ENCODE measurements at regions not wholly inside any gene's neighbourhood (a gene's known extent, or its start where the extent isn't known, plus 50 kb on each side); places are given as distances from the start of the nearest gene placed in this dataset.
"Not testable (repeated sequence)": the region's sequence is repeated elsewhere in the genome, so short reads cannot be mapped to it uniquely, and the experiment has no call there.

DNA sequence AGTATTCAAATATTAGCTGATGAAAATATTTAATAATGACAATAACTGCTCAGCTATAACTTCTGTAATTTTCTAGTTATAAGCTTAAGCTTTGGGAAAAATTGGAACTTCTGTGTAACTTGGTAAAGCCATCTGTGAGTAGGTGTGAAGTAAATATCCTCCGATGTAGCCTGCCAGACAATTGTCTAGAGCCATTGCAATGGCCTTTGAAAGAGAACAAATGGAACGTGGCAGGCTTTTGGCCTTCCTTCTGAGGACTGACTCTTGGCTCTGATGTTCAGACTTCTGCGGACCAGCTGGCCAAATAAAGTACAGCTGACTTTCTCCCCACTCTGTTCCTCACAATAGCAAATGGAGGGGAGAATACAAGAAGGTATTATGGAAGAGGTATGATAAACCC lies 203.4 kb upstream of the NMUR2 start:
- no peak for DNase-seq (ENCODE audit: low read depth)

DNA sequence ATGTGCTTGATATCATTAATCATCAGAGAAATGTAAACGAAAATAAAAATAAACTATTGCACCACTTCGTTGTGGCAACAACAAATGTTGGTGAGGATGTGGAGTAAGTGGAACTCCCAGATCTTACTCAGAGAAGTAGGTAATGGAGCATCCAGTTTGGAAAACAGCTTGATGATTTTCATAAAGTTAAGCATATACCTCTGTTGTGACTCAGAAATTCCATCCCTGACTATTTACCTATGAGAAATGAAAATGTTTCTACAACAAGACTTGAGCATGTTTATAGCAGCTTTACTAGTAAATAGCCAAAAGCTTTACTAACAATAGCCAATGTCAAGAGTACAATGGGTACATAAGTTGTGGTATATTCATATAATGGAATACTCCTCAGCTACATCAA lies 214.7 kb upstream of the NMUR2 start:
- DNase-seq (ENCODE audit: low read depth): no peak

DNA sequence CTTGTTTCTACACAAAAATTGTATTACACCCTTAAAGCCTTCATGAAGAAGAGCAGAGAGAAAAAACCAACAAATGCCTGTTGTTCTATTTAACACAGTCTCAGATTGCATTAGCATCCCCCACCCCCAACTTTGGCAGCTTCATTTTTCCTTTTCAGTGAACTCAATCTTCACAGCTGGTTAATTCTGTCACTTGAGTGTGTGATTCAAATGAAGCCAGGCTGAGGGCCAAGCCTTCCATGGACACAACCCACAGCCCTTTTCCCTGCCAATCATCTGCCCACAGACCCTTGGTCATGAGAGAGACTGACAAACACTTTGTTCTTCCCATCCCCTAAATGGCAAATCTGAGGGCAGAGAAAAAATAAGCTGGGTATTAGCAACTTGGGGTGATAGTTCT lies 217.5 kb upstream of the NMUR2 start:
- no peak for DNase-seq (ENCODE audit: low read depth)

DNA sequence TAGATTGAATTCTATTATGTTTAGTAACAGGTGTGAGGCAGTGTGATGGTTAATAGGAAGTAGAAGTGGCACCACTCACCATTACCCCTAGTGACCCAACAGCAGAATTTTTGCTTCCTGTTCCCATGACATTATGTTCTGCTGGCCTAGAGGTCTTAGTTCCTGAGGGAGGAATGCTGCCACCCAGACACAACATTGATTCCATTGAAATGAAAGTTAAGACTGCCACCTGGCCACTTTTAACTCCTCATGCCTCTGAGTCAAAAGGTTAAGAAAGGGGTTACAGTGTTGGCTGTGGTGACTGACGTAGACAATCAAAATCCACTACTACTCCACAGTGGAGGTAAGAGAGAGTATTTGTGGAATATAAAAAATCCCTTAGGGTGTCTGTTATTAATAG lies 218.9 kb upstream of the NMUR2 start:
- DNase-seq (ENCODE audit: low read depth): no peak

DNA sequence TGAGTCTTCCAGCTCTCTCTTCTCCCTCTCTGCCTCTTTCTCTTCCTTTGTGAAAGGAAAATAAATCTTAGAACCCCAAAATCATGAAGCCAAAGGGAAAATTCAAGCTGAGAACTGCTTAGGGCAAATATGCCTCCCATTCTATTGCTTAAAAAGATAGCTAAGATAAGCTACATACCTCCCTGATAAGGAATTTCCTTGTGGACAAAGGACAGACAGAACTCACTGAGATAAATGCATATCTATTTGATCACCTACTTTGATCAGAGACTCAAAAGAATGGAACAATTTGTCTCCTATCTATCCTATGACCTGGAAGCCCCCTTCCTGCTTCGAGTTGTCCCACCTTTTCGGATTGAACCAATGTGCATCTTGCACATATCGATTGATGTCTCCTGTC lies 220.6 kb upstream of the NMUR2 start:
- DNase-seq (ENCODE audit: low read depth): no peak

DNA sequence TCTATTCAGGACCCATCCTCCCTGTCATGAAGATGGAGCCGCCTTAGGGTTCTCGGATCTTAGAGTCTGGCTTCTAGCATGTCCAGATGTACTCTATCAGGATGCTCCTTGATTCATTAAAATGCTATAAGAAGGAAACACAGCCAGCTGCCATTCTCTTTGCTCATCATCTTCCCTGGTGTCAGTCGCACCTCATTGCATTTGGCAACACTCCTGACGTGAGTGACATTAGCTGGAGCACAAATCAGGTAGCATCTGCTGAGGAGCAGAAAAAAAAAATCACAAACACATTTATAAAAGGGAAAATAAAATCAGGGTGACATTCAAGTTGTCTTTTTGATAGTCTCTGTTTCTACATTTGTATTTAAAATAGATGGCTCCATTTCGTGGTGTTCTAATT lies 226.1 kb upstream of the NMUR2 start:
- DNase-seq (ENCODE audit: low read depth): no peak

DNA sequence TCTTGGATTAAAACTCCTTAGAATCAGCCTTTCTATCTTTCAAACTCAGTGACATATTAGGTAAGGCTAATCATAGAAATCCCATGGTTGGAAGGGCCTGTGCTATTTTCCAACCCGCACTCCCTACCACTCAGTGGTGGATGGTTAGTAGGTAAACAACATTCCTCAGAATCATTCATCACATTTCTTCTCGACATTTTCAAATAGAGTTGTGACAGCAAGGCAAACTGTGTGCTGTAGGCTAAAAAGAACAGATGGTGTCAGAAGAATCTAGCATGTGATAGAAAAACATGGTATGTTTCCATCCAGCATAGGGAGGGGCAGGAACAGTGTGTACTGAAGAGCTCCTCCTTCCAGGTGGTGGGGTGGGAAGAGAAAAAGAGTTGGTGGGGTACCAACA lies 227.3 kb upstream of the NMUR2 start:
- no peak for DNase-seq (ENCODE audit: low read depth)

DNA sequence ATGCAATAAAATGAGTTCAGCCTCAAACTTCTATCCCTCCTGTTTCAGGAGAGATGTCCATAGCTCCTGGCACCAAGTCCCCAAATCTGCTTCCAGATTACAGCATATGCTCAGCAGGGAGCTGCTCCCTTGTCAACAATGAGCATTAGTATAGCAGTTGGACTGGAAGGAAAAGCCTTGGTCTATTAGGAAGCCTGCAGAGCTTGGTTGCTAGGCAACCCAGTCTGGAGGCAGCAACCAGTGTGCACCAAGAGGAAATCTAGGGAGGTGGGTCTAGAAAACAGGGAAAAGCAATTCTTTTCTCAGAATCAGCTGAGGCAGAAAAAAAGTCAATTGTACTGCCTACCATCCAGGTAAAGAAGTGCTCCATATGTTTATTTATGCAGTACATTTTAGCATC lies 229.5 kb upstream of the NMUR2 start:
- DNase-seq (ENCODE audit: low read depth): no peak

DNA sequence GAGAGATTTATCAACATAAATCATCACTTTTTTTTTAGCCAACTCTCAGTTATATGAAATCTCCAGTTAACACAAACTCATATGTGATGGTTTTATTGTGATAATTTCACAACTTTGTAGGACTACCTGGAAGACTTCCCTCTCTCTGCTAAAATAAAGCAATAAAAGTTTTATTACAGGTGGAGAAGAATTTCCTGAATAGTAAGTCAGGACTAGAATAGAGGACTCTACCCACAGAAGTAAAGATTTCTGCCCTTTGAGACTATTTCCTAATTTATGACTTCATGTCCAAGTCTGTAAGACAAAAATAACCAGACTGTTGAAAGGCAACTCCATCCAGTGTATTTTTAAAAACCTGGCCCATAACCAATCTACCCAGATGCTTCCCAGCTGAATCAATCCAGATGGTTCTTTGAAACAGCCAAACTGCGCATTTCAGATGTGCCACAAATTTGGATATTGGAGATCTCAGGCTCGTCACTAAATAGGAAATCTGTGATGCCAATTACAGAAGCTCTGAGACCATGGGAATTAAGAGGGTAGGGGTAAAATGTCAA lies 234.0 kb upstream of the NMUR2 start:
- no peak for DNase-seq (ENCODE audit: low read depth)

DNA sequence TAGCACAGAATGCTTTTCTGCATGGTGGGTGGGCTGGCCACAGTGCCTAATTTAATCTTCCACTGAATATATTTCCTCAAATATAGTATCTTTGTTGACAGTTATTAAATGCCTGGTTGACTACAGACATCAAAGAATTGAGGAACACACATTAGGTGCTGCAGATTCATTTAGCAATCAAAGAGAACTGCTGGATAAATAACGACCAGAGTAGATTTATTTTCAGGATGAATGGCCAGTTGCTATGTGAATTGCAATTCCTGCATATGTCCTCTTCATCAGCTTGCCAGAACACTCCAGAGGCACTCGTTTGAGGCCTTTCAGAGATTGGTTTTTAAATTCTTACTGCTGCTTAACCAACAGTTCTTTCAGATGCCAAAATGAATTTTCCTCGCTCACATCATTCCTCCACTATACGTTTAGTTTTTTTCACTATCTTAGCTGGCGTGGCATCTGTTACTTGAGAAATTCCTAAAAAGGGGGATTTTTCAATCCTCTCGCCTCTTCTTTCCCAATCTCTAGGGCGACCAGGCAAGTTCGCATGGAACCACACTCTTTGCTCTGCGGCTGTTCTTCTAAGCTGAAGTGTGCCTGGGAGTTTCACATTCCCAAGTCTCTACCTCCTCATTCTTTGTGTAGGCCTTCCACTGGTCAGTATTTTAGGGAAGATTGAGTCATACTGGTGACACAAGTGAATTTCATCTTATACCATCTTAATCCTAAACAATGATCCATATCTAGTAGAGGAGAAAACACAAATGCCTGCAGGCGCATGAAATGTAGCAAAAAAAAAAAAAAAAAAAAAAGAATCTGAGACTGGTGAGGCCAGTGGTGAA lies 237.1 kb upstream of the NMUR2 start:
- DNase-seq (ENCODE audit: low read depth): no peak

DNA sequence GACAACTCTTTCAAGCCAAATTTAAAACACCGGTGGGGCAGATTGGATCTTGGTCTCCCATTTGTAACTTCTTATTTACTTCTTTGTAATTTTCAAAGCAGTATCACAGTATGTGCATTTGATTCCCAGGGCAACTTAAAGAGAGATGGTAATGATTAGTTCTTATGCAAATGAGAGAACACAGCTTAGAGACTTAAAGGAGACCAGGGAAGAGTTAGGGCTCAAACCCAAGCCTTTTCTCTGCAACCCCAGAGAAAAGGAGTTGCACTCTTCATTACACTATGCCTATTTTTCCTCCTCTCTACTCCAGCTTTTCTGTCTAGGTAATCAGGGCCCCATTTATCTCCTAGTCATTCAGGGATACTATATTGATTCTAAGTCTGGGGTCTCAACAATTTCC lies 237.8 kb upstream of the NMUR2 start:
- DNase-seq (ENCODE audit: low read depth): no peak

DNA sequence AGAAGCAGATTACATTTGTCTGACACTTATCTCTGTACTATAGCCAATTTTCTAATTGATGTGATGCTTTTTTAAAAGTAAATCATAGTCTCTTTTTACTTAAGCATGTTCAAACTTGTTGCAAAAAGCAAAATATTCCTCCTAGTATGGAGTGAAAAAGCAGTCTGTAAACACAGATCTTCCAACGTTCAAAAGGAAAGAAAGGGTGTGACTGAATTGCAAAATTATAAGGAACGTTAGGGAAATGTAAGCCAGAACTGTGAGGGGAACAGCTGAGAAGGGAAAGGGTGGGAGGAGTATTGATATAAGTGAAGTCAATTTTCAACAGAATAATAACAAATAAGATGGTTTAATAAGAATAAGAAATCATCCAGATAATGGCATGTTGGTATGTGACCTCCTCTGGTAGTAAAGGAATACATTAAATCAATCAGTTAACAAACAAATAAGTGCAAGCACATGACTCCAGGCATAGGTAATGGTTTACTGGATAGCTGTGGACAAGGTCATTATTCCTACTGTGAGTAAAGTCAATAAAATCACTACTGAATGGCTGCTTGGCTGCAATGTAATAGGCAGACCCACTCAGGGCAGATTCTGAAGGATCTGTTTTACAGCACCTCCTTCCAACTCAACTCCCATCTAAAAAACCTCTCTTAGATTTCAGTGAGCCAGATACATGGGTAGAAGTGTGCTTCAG lies 239.1 kb upstream of the NMUR2 start:
- no peak for DNase-seq (ENCODE audit: low read depth)

DNA sequence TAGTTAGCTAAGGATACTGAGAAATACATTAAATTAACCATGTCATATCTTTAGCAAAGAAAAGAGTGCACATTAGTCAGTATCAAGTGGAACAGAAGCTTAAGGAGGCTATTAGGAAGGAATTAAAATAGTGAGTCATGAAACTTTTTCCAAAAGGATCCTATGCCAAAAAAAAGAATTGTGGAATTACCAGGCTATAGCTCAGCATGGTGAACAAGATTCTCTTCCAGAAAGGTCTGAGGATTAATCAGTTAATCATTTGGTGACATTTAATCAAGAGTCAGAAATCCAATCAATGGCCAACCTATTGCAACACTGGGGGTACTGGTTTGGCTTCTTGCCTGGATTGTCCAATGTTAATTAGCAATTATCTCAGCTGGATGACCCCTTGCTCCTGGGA lies 244.5 kb upstream of the NMUR2 start:
- DNase-seq (ENCODE audit: low read depth): no peak

DNA sequence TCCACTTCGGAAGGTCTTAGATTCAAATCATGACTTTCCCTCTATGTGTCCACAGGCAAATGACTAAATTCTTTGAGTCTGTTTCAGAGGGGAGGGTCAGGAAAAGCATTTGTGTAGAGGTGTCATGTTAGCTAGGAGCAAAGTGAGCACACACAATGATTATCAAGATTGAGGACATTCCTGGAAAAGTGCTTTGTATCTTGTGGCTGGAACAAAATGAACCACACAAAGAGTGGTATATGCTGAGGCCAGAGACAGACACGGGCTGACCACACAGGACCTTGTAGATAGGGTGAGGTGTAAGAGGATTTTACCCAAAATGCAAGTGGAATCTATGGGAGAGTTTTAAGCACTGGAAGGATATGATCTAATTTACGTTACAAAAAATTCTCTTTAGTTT lies 245.3 kb upstream of the NMUR2 start:
- DNase-seq (ENCODE audit: low read depth): no peak

DNA sequence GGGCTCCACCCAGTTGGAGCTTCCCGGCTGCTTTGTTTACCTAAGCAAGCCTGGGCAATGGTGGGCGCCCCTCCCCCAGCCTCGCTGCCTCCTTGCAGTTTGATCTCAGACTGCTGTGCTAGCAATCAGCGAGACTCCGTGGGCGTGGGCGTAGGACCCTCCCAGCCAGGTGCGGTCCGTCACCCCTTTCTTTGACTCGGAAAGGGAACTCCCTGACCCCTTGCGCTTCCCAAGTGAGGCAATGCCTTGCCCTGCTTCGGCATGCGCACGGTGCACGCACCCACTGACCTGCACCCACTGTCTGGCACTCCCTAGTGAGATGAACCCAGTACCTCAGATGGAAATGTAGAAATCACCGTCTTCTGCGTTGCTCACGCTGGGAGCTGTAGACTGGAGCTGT lies 254.4 kb upstream of the NMUR2 start:
- DNase-seq (ENCODE audit: low read depth): not testable (repeated sequence)

DNA sequence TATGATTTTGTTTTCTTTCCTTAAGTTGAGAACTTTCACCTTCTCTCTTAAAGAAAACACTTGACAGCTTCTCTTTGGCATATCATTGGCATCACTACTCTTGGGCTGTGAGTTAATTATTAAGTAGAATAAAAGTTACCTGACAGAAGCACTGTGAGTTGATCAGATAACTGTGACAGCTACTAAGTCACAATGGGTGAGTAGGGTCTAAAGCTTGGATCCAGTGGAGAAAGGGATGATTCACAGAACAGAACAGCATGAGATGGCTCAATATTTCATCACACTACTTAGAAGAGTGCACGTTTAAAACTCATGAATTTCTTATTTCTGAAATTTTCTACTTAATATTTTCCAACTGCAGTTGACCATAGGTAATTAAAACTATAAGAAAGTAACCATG lies 268.5 kb upstream of the NMUR2 start:
- DNase-seq (ENCODE audit: low read depth): no peak

DNA sequence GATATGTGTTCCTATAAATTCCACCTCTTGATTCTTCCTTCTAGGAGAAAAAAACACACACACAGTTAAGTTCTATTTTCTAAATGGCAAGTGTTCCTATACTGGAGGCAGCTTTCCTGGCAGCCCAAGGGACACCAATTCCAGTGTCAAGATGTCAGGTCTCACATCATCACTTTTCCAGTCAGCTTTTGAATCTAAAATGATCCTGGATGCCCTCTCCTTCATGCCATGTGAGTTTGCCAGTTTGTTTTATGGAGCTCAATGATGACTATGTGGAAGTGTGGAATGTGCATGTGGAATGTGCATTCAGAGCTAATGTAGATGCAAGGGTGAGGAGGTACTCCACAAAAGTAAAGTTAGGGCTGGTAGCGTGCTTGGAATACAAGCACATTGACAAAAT lies 269.3 kb upstream of the NMUR2 start:
- no peak for DNase-seq (ENCODE audit: low read depth)

DNA sequence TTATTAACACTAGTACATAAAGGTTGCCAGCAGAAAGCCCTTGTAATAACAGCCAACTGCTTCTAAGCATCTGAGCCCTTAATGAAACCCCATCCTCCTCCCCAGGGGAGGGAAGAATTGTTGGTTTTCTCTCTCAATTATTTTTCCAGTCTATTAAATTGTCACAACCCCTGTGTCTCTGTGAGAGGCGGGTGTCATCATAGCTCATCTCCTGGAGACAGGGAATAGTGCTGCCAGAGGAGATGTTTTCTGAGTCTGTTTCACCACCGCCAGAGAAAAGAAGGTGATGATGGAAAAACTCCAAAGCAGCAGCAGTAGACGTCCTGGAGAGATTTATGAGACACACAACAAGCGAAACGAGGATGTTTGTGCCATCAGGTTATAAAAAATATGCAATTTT lies 271.1 kb upstream of the NMUR2 start:
- DNase-seq (ENCODE audit: low read depth): no peak

DNA sequence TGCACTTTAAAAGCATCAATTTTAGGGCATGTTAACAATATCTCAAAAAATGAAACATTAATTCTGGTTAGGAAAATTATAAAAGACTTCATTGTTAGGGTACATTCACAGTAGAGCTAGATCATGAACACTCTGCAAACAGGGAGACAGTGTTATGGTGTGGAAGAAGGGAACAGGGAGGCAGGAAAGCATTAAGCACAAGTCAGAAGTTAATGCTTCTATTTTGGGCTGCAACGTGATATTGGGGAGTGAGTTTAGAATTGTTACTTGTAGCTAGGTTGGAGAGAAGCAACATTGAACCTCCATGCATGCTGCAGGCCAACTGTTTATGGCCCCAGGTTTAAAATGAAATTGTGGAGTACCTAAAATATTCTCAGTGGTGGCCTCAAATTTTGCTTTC lies 278.1 kb upstream of the NMUR2 start:
- DNase-seq (ENCODE audit: low read depth): no peak

DNA sequence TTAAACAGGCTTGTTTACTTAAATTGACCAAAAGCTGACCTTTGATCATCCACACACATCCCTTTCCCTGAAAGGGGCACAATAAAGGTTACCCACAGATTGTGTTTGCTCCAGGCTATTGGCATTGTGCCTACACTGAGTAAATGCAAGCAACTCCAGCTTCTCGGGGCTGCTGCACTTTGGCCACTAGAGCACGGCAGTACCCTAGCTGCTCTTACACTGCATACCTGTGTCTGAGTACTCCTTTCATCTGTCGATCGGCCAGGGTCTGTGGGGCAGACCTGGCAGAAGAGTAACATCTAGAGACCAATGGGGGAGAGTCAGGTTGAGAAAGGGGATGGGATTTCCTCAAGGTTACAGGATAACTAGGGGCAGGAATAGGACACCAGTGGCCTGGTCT lies 281.9 kb upstream of the NMUR2 start:
- no peak for DNase-seq (ENCODE audit: low read depth)

DNA sequence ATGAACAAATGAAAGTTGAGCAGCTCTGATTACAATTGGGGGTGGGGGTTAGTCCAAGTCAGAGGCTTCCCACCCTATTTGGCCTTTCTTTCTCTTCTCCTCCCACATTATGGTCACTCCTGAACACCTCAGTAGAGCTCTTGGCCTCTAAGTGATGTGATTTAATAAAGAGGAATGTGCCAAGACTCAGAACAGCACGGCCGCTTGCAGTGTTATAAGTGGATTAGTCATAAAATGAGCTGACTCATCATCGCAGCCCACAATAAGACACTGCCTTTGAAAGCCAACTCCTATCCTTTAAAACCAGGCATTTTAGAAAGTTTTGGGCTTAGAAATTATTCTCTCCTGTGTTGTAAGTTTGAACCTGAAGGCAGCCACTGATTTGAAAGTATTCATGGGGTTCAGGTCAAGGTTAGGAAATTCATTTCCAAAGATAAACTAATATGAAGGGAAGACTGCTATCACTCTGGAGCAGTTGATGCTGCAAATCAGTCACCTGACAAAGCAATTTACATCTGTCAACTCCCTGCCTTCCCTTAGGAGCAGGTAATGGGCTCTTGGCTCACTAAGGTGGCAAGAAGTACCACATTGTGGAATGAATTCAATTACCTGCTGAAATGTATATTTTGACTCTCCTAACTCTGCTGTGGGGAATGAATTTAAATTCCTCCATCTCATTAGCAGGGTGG lies 283.6 kb upstream of the NMUR2 start:
- DNase-seq (ENCODE audit: low read depth): peak; percentile 62

DNA sequence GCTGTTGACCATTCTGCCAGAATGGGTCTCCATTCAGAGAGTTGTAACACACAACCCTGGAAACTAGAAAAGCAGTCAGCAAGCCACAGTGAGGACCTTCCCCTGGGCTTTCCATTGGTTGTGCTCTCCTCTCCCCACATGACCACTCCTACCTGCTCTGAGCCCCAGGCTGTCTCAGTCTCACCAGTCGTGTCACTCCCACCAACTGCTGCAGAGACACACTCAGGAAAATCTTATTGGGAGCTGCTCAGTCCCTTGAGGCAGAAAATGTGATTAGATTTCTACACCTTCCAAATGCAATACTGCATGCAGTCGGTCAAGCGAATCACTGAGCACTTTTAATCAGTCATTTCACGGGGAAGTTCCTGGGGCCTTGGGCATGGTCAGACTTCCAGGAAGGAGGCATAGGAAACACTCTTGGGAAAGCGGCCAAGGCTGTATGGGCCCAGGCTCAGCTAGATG lies 284.2 kb upstream of the NMUR2 start:
- no peak for DNase-seq (ENCODE audit: low read depth)

DNA sequence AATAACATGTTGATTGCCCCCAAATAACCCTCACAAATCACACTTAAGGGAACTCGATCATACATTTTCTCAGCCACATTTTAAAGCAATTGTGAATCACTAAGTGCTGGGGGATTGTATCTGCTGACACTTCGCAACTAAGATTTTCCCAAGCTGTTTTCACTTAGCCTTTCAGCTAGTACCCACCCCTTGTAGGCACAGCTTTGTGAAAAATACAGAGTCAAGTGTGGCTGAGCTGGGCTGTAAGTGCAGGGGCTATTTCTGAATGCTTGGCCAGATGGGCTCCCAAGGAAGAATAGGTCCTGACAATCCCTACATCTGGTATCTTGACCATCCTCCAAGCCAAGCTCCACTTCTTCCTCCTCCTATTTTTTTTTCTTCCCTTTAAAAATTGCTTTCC lies 289.2 kb upstream of the NMUR2 start:
- no peak for DNase-seq (ENCODE audit: low read depth)
